NCI-H2029 treated with DMSO at 0.1 percent for 48 hours (cell line): ENCODE measurements at regions not wholly inside any gene's neighbourhood (a gene's known extent, or its start where the extent isn't known, plus 50 kb on each side); places are given as distances from the start of the nearest gene placed in this dataset.
A peak's percentile ranks its signal among the peaks of the same experiment; 100 is the strongest.

ENCODE experiments used
- DNase-seq: peaks from one replicate; lab custom pipeline; 2025; lab: John Stamatoyannopoulos, UW

GRCh38 chr3:11919390-11919789, 72.7 kb upstream of the TAMM41 start:
- DNase-seq, result no peak

GRCh38 chr3:11924518-11924917, 77.8 kb upstream of the TAMM41 start:
- no peak for DNase-seq

DNA sequence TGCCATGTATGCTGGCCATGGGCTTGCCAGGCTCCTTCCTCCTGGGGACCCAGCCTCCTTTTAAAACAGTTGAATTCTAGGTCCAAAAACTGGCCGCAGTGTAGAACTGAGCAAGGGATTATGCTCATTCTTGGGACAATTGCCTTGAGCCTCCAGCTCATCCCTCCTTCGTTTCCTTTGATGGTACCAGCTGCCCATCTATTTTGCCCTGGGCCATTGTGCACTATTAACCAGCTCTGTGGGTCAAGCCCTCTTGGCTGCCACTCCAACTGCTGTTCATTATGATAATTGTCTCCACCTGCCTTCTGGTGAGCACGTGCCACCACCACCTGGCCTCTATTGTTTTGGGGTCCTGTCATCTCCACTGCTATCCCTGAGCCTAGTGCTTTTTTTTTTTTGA, 75.8 kb upstream of the SYN2 start:
- peak; percentile 57 for DNase-seq

DNA sequence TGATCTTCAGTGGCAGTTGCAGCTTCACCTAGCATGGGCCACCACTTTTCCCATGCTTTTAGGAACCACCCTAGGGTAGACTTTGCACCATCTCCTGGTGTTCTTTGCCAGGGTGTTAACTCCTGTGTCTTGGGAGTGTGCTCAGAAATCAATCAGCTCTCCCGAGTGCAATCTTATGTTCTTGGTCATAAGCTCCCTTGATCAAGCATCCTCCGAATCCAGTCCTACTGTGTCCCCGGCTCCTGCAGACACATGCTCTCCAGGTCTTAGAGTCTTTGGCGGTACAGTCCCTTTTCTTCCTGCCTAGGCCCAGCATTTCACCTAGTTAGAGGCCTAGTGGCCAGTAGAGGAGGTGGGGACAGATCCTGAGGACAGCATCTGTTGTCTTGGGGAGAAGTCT, 74.7 kb upstream of the SYN2 start:
- no peak for DNase-seq

DNA sequence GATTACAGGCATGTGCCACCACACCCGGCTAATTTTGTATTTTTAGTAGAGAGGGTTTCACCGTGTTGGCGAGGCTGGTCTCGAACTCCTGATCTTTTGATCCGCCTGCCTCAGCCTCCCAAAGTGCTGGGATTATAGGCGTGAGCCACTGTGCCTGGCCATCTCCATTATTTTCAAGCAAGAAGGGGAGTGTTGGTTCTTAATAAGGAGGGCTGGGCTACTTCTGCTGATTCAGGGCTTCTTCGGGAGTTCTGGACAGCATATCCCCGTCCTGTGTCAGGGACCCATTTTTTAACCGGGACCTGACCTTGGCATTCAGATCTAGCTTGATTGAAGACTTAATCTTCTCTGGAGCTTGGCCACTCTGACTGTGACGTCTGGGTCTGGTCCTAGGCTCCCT, 74.1 kb upstream of the SYN2 start:
- DNase-seq, result no peak

DNA sequence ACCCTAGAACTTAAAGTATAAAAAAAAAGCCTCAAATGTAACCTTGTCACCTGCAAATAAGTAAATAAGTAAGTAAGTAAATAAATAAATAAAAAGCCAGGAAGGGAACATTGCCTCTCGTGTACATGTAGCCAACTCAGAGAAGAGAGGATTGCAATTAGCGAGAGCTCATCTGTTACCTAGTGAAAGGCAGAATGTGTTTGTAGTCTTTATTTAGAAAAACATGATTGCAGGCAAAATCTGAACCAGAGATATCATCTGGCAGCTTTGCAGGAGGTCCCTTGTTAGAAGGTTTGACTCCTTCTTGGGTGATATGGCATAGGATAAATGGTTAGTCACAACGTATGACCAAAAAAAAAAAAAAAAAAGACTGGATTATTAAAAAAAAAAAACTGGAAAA, 71.6 kb upstream of the SYN2 start:
- DNase-seq, result no peak

GRCh38 chr3:11933529-11933928, 70.7 kb upstream of the SYN2 start:
- DNase-seq, result no peak

DNA sequence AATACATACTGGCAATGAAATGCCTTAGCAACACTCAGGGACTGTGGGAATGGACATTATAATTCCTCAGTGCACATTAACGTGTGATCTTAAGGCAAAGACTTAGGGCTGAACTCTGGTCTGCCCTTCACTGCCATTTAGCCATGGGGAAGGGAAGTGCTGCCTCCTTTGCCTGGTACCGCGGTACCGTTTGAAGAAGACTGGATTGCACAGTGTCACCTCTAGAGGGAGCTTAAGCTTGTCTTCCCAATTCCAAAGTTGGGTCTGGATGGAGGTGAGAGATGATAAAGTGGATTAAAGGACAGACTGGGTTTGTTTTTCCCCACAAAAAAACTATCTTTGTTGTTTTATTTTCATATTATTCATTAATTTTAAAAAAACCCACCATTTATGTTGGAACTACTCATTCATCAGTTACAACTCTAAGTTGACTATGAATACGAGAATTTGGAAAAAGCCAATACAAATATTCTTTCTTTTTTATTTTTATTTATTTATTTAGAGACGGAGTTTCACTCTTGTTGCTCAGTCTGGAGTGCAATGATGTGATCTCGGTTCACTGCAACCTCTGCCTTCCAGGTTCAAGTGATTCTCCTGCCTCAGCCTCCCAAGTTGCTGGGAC, 60.0 kb upstream of the SYN2 start:
- peak; percentile 30 for DNase-seq

GRCh38 chr3:11948331-11948730, 55.9 kb upstream of the SYN2 start:
- DNase-seq, result no peak

DNA sequence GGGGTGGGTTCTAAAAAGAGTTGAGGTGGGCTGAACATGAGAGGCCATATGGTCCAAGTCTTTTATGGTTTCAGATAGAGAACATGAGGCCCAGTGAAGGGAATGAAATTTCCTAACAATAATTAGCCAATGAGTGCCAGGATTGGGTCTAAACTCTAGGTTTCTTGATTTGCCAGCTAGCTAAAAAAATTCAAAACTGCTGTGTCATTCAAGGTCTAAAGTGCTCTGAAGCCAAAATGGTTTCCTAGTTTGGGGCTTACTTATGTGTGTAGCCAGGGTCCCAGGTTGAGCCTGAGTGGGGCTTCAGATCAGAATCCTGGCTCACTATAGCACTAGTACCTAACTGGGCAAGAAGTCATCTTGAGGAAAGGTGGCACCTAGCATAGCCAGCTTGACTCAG, 55.3 kb upstream of the SYN2 start:
- DNase-seq, result no peak

- DNase-seq, result no peak
Measured at GRCh38 chr3:11949351-11949750, 54.8 kb upstream of the SYN2 start.

GRCh38 chr3:11950576-11950975, 53.6 kb upstream of the SYN2 start:
- no peak for DNase-seq

- peak; percentile 27 for DNase-seq
Measured at GRCh38 chr3:11953350-11953749, 50.8 kb upstream of the SYN2 start.

DNA sequence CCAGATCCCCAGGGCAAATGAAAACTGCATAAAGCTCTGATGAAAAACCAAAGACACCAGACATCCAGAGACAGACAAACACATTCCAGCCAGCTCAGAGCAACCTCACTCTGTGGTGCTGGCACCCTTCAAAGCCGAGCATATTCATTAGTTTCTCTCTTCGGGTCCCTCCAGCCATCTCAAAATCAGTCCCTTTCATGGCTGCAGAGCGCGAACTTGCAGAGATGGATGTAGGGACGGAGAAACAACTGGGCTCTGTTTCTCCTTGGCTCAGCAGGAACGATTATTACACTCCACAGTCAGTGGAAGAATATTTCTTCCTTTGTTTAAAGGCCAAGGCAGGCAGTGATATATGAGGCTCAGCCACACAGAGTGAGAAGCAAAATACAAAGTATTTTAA, 50.4 kb upstream of the SYN2 start:
- DNase-seq, result no peak

- peak; percentile 72 for DNase-seq
Measured at GRCh38 chr3:11954312-11954934, 49.8 kb upstream of the SYN2 start.
